ENCODE measurements at regions not wholly inside any gene's neighbourhood (a gene's known extent, or its start where the extent isn't known, plus 50 kb on each side); places are given as distances from the start of the nearest gene placed in this dataset.
"Not testable (repeated sequence)": the region's sequence is repeated elsewhere in the genome, so short reads cannot be mapped to it uniquely, and the experiment has no call there.

GRCh38 chr9:88596376-88596775, 61.4 kb downstream of the NXNL2 start:
- DNase-seq (ENCODE audit: low spot score) = no peak

GRCh38 chr9:88604836-88605511, 70.0 kb downstream of the NXNL2 start:
- DNase-seq (ENCODE audit: low spot score) = no peak

- DNase-seq (ENCODE audit: low spot score) = peak; percentile 35
Measured at GRCh38 chr9:88605512-88606362, 70.8 kb downstream of the NXNL2 start.

GRCh38 chr9:88614359-88614758, 79.4 kb downstream of the NXNL2 start:
- no peak for DNase-seq (ENCODE audit: low spot score)

GRCh38 chr9:88623698-88624097, 88.7 kb downstream of the NXNL2 start:
- DNase-seq (ENCODE audit: low spot score) = no peak

GRCh38 chr9:88628114-88628513, 93.1 kb downstream of the NXNL2 start:
- peak; percentile 38 for DNase-seq (ENCODE audit: low spot score)

- DNase-seq (ENCODE audit: low spot score) = no peak
Measured at GRCh38 chr9:88628811-88629210, 93.8 kb downstream of the NXNL2 start.

- DNase-seq (ENCODE audit: low spot score) = not testable (repeated sequence)
Measured at GRCh38 chr9:88630574-88630973, 95.6 kb downstream of the NXNL2 start.

- DNase-seq (ENCODE audit: low spot score) = no peak
Measured at GRCh38 chr9:88635151-88635550, 100.2 kb downstream of the NXNL2 start.

GRCh38 chr9:88641456-88642240, 106.7 kb downstream of the NXNL2 start:
- no peak for DNase-seq (ENCODE audit: low spot score)

GRCh38 chr9:88642336-88642735, 107.4 kb downstream of the NXNL2 start:
- DNase-seq (ENCODE audit: low spot score) = no peak

- DNase-seq (ENCODE audit: low spot score) = no peak
Measured at GRCh38 chr9:88643931-88644330, 109.0 kb downstream of the NXNL2 start.

GRCh38 chr9:88645172-88645878, 110.3 kb downstream of the NXNL2 start:
- DNase-seq (ENCODE audit: low spot score) = no peak

- no peak for DNase-seq (ENCODE audit: low spot score)
Measured at GRCh38 chr9:88645879-88646199, 110.9 kb downstream of the NXNL2 start.

GRCh38 chr9:88646539-88647300, 111.7 kb downstream of the NXNL2 start:
- no peak for DNase-seq (ENCODE audit: low spot score)

- peak; percentile 95 for DNase-seq (ENCODE audit: low spot score)
Measured at GRCh38 chr9:88651682-88652633, 117.0 kb downstream of the NXNL2 start.

- no peak for DNase-seq (ENCODE audit: low spot score)
Measured at GRCh38 chr9:88652876-88653275, 117.9 kb downstream of the NXNL2 start.

- DNase-seq (ENCODE audit: low spot score) = no peak
Measured at GRCh38 chr9:88653406-88653805, 118.4 kb downstream of the NXNL2 start.

GRCh38 chr9:88653911-88654310, 118.9 kb downstream of the NXNL2 start:
- peak; percentile 55 for DNase-seq (ENCODE audit: low spot score)

- DNase-seq (ENCODE audit: low spot score) = no peak
Measured at GRCh38 chr9:88657893-88658292, 122.9 kb downstream of the NXNL2 start.

Measured in AG20443 (cell line).